HepG2 (cell line): ENCODE measurements at regions not wholly inside any gene's neighbourhood (a gene's known extent, or its start where the extent isn't known, plus 50 kb on each side); places are given as distances from the start of the nearest gene placed in this dataset.

Experiments
- ATAC-seq: fragments of 200-7000 bp; cut with Tn5 transposase; 3 replicates; pipeline ENCODE4 v1.9.1; 2020; ENCODE audit warnings: mild to moderate bottlenecking, moderate library complexity
- BruUV-seq: library from RNA; stranded (reverse); fragments of 400-500 nt; replicated peaks from 2 replicates; lab custom pipeline; 2021; lab: Mats Ljungman, UMichigan
- CTCF ChIA-PET: fragments of 300-600 bp; formaldehyde crosslinking; extraction: SDS; loops from one replicate; lab custom pipeline; 2021; ENCODE audit warnings: low total read pairs, inconsistent platforms, low intra/inter-chr PET ratio; lab: Yijun Ruan, JAX
- POLR2A ChIA-PET: fragments of 350-600 bp; sonication (Branson Sonifier 250); formaldehyde crosslinking; loops from one replicate; lab custom pipeline; 2020; ENCODE audit warnings: antibody characterized with exemption, inconsistent platforms; lab: Yijun Ruan, JAX
- DNase-seq: peaks from one replicate; pipeline ENCODE4 v3.0.0-alpha.2; 2015; ENCODE audit warnings: low spot score
- FAIRE-seq: peaks from 3 replicates; lab custom pipeline; 2011; peaks lifted over from hg19 to GRCh38; lab: Jason Lieb, UNC
- H2AFZ ChIP-seq: one replicate; pipeline ENCODE4 v1.6.1; 2011; ENCODE audit warnings: low read length, inconsistent platforms
- H3K27ac ChIP-seq: fragments of 300-600 bp; 3 replicates; pipeline ENCODE4 v1.8.0; 2011; ENCODE audit warnings: mixed run types, mild to moderate bottlenecking, mixed read lengths, low read length, inconsistent platforms; ENCODE audit not compliant: insufficient read depth; ENCODE audit errors: extremely low read length
- H3K27me3 ChIP-seq, 2 experiments: fragments of 200-600 bp in 1 of 2; 2 replicates in 1 of 2; 3 replicates in 1 of 2; pipeline versions ENCODE4 v1.6.0 to v1.8.0; 2011; ENCODE audit warnings: low read length in 2 of 2, mild to moderate bottlenecking in 2 of 2, moderate library complexity in 2 of 2, inconsistent platforms in 1 of 2; ENCODE audit not compliant: insufficient read depth in 2 of 2, control insufficient read depth in 1 of 2
- H3K36me3 ChIP-seq, 2 experiments: fragments of 200-600 bp in 1 of 2; replicated peaks in 1 of 2; 2 replicates in 1 of 2; 3 replicates in 1 of 2; pipeline versions ENCODE4 v1.5.1 to v1.8.0; 2011; ENCODE audit warnings: low read length in 2 of 2, inconsistent platforms in 1 of 2; ENCODE audit not compliant: insufficient read depth in 2 of 2, control insufficient read depth in 1 of 2
- H3K4me1 ChIP-seq: 2 replicates; pipeline ENCODE4 v1.5.1; 2012; ENCODE audit warnings: low read length, inconsistent platforms; ENCODE audit not compliant: insufficient read depth
- H3K4me2 ChIP-seq: 2 replicates; pipeline ENCODE4 v1.6.0; 2011; ENCODE audit warnings: low read depth, low read length, inconsistent platforms
- H3K4me3 ChIP-seq, 3 experiments: fragments of 200-600 bp in 1 of 3; sonication (generic), shearing (Covaris generic) in 1 of 3; replicated peaks in 1 of 3; 2 replicates each; pipeline ENCODE4 v1.5.1; 2011 to 2016; ENCODE audit warnings: low read length in 3 of 3, inconsistent platforms in 2 of 3, low read depth in 2 of 3, mild to moderate bottlenecking in 2 of 3, control low read depth in 1 of 3, mixed read lengths in 1 of 3; ENCODE audit not compliant: insufficient read depth in 1 of 3
- H3K79me2 ChIP-seq: one replicate; pipeline ENCODE4 v1.6.1; 2011; ENCODE audit warnings: low read length, inconsistent platforms; ENCODE audit not compliant: insufficient read depth
- H3K9ac ChIP-seq: 2 replicates; pipeline ENCODE4 v1.6.0; 2011; ENCODE audit warnings: mild to moderate bottlenecking, low read depth, low read length, inconsistent platforms; ENCODE audit not compliant: insufficient read depth
- H3K9me3 ChIP-seq: 2 replicates; pipeline ENCODE4 v1.5.1; 2012; ENCODE audit warnings: mild to moderate bottlenecking, low read length
- H4K20me1 ChIP-seq: 2 replicates; pipeline ENCODE4 v1.6.0; 2011; ENCODE audit warnings: inconsistent platforms, mild to moderate bottlenecking, low read length, moderate library complexity; ENCODE audit not compliant: insufficient read depth
- CHD4 ChIP-seq: fragments of 200-600 bp; sonication (generic); IDR thresholded peaks from 2 replicates; pipeline ENCODE4 v1.7.0; 2017; ENCODE audit warnings: mild to moderate bottlenecking, low read length, borderline replicate concordance
- KLF11 ChIP-seq: IDR thresholded peaks from 2 replicates; pipeline ENCODE4 v1.6.1; 2016; ENCODE audit warnings: missing compliant biosample characterization
- MED1 ChIP-seq: sonication (generic); formaldehyde crosslinking; IDR thresholded peaks from 2 replicates; pipeline ENCODE4 v1.4.0; 2020; ENCODE audit warnings: missing genetic modification reagents
- PRPF4 ChIP-seq: fragments of 200-400 bp; formaldehyde crosslinking; IDR thresholded peaks from 2 replicates; pipeline ENCODE4 v1.6.1; 2016; ENCODE audit warnings: low read length, low read depth; ENCODE audit not compliant: poor library complexity, severe bottlenecking
- RFX5 ChIP-seq: IDR thresholded peaks from 2 replicates; pipeline ENCODE4 v1.6.1; 2011; ENCODE audit warnings: low read depth, low read length, improper control_type of control experiment
- SMARCE1 ChIP-seq: fragments of 450-650 bp; IDR thresholded peaks from 2 replicates; pipeline ENCODE4 v1.6.1; 2017; ENCODE audit warnings: borderline replicate concordance
- SYNCRIP ChIP-seq: fragments of 200-400 bp; formaldehyde crosslinking; IDR thresholded peaks from 2 replicates; pipeline ENCODE4 v1.6.1; 2018; ENCODE audit warnings: mild to moderate bottlenecking, low read depth, low read length; ENCODE audit not compliant: insufficient read depth
- ZNF572 ChIP-seq: sonication (generic); formaldehyde crosslinking; IDR thresholded peaks from 2 replicates; pipeline ENCODE4 v1.5.1; 2020; ENCODE audit warnings: mild to moderate bottlenecking, missing genetic modification reagents
- WGBS: methylation state at CpG from one replicate; pipeline ENCODE4 v1.1.6; 2017; ENCODE audit warnings: low lambda C conversion rate; 5-methylcytosine and 5-hydroxymethylcytosine counted together
- in situ Hi-C: cut with HindIII; loops from 2 replicates; pipeline ENCODE4 v1.10.0; 2017; ENCODE audit warnings: low pct_unique_long_range_greater_than_20kb; ENCODE audit not compliant: extremely low pct_ligation_motif_present
- intact Hi-C: fragments of 100-400 bp; cut with micrococcal nuclease; formaldehyde crosslinking; loops from one replicate; pipeline ENCODE4 v1.10.0; 2022; ENCODE audit not compliant: unreplicated experiment
- TF ChIP-seq, protein P1 (sequence below): IDR thresholded peaks from 2 replicates; pipeline ENCODE4 v1.6.1; 2012; ENCODE audit warnings: low read depth, low read length, improper control_type of control experiment
- TF ChIP-seq, protein P2 (sequence below): sonication (generic); formaldehyde crosslinking; conservative IDR thresholded peaks from 2 replicates; pipeline ENCODE4 v1.8.0; 2022; ENCODE audit warnings: missing genetic modification reagents
- TF ChIP-seq, protein P3 (sequence below): sonication (generic); formaldehyde crosslinking; IDR thresholded peaks from 2 replicates; pipeline ENCODE4 v1.4.0; 2020; ENCODE audit warnings: missing genetic modification reagents

DNA sequence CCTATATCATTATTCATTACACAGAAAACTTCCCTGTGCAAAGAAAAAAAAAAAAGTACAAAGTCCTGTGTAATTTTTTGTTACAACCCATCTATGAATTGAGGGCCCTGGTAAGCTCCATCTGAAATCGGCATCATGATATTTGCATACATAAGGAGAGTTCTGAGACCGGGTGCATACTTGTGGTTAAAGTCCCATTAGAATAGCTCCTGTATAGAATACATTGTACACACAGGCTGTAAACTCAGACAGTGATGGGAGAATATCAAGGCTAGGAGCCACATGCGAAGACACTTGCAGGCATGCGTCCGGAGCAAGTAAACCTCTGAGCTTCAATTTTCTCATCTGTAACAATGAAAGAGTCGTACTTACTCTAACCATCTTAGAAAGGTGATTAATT, 353.2 kb downstream of the ETS1 start:
- H3K9me3 ChIP-seq = no peaks in the 10 kb centered on the region
- H3K27me3 ChIP-seq = no peaks in the 10 kb centered on the region
- in situ Hi-C loops = no loop called here
- no peak overlapping the region for H2AFZ ChIP-seq
- WGBS = 54% methylated on average over 6 of the region's 6 CpGs
- H3K9ac ChIP-seq = no peak overlapping the region
- ATAC-seq (no peak), DNase-seq (no peak), FAIRE-seq (no peak)
- ChIA-PET CTCF (no interaction called here), POLR2A (no interaction called here)
- no peak overlapping the region for H3K4me2 ChIP-seq
- H3K4me1 ChIP-seq = no peaks in the 10 kb centered on the region
- no peak overlapping the region for H3K27ac ChIP-seq
- no peaks in the 10 kb centered on the region for H3K79me2 ChIP-seq
- no peaks in the 10 kb centered on the region for H3K36me3 ChIP-seq
- TF ChIP-seq MED1 (CRISPR knock-in tag) (no peak), CHD4 (no peak), RFX5 (no peak), SMARCE1 (no peak), SYNCRIP (no peak), ZNF572 (CRISPR knock-in tag) (no peak), PRPF4 (no peak), KLF11 (CRISPR knock-in tag) (no peak)
- TF ChIP-seq, protein P1, sequence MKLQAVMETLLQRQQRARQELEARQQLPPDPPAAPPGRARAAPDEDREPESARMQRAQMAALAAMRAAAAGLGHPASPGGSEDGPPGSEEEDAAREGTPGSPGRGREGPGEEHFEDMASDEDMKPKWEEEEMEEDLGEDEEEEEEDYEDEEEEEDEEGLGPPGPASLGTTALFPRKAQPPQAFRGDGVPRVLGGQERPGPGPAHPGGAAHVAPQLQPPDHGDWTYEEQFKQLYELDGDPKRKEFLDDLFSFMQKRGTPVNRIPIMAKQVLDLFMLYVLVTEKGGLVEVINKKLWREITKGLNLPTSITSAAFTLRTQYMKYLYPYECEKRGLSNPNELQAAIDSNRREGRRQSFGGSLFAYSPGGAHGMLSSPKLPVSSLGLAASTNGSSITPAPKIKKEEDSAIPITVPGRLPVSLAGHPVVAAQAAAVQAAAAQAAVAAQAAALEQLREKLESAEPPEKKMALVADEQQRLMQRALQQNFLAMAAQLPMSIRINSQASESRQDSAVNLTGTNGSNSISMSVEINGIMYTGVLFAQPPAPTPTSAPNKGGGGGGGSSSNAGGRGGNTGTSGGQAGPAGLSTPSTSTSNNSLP = no peak
- TF ChIP-seq, protein P2, sequence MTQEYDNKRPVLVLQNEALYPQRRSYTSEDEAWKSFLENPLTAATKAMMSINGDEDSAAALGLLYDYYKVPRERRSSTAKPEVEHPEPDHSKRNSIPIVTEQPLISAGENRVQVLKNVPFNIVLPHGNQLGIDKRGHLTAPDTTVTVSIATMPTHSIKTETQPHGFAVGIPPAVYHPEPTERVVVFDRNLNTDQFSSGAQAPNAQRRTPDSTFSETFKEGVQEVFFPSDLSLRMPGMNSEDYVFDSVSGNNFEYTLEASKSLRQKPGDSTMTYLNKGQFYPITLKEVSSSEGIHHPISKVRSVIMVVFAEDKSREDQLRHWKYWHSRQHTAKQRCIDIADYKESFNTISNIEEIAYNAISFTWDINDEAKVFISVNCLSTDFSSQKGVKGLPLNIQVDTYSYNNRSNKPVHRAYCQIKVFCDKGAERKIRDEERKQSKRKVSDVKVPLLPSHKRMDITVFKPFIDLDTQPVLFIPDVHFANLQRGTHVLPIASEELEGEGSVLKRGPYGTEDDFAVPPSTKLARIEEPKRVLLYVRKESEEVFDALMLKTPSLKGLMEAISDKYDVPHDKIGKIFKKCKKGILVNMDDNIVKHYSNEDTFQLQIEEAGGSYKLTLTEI (CRISPR knock-in tag) = no peak
- TF ChIP-seq, protein P3, sequence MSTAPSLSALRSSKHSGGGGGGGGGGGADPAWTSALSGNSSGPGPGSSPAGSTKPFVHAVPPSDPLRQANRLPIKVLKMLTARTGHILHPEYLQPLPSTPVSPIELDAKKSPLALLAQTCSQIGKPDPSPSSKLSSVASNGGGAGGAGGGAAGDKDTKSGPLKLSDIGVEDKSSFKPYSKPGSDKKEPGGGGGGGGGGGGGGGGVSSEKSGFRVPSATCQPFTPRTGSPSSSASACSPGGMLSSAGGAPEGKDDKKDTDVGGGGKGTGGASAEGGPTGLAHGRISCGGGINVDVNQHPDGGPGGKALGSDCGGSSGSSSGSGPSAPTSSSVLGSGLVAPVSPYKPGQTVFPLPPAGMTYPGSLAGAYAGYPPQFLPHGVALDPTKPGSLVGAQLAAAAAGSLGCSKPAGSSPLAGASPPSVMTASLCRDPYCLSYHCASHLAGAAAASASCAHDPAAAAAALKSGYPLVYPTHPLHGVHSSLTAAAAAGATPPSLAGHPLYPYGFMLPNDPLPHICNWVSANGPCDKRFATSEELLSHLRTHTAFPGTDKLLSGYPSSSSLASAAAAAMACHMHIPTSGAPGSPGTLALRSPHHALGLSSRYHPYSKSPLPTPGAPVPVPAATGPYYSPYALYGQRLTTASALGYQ (CRISPR knock-in tag) = no peak
- H4K20me1 ChIP-seq = no peaks in the 10 kb centered on the region
- H3K4me3 ChIP-seq = no peak overlapping the region
- intact Hi-C loops = no loop called here
- BruUV-seq = no TSS peak
